Heart right ventricle (tissue), 16 donors: ENCODE measurements at regions not wholly inside any gene's neighbourhood (a gene's known extent, or its start where the extent isn't known, plus 50 kb on each side); places are given as distances from the start of the nearest gene placed in this dataset.

Source experiments
- ATAC-seq, 8 donors: fragments of 200-7000 bp; cut with Tn5 transposase; one replicate each; pipeline ENCODE4 v1.9.1; 2020; ENCODE audit warnings: mild to moderate bottlenecking in 8 of 8, moderate library complexity in 8 of 8, moderate number of reproducible peaks in 1 of 8
- DNase-seq, 2 donors: peaks; one replicate each; pipeline ENCODE4 v3.0.0-alpha.2; 2020
- H3K27ac ChIP-seq, 10 donors: fragments of 200-600 bp; sonication (generic) in 2 of 10; one replicate each; pipeline versions ENCODE4 v1.5.0 to v1.8.0; 2020 to 2022; ENCODE audit warnings: mild to moderate bottlenecking in 3 of 10
- H3K27me3 ChIP-seq, 7 donors: fragments of 200-600 bp; one replicate each; pipeline ENCODE4 v1.8.0; 2021 to 2022; ENCODE audit warnings: mild to moderate bottlenecking in 2 of 7
- H3K36me3 ChIP-seq, 9 donors: fragments of 200-600 bp; sonication (generic) in 1 of 9; one replicate each; pipeline versions ENCODE4 v1.5.0 to v1.8.0; 2020 to 2022; ENCODE audit warnings: mild to moderate bottlenecking in 2 of 9
- H3K4me1 ChIP-seq, 9 donors: fragments of 200-600 bp; sonication (generic) in 1 of 9; one replicate each; pipeline versions ENCODE4 v1.5.0 to v1.8.0; 2020 to 2022; ENCODE audit warnings: mild to moderate bottlenecking in 4 of 9
- H3K4me3 ChIP-seq, 10 donors: fragments of 200-600 bp; sonication (generic) in 2 of 10; one replicate each; pipeline versions ENCODE4 v1.5.0 to v1.8.0; 2020 to 2022; ENCODE audit warnings: mild to moderate bottlenecking in 7 of 10, moderate library complexity in 2 of 10
- H3K9me3 ChIP-seq, 11 donors: fragments of 200-600 bp in 10 of 11; sonication (generic) in 2 of 11; one replicate each; pipeline versions ENCODE4 v1.5.0 to v1.8.0; 2013 to 2022; ENCODE audit warnings: mild to moderate bottlenecking in 2 of 11, control low read depth in 1 of 11, moderate library complexity in 1 of 11
- CTCF ChIP-seq, 9 donors: fragments of 200-600 bp; sonication (generic) in 2 of 9; IDR thresholded peaks; one replicate each; pipeline versions ENCODE4 v1.5.0 to v1.8.0; 2021 to 2022; ENCODE audit warnings: antibody characterized with exemption in 9 of 9, mild to moderate bottlenecking in 5 of 9, moderate library complexity in 1 of 9
- WGBS, 2 donors: extraction: QIAGEN DNeasy Blood & Tissue Kit; methylation state at CpG; one replicate each; pipeline ENCODE4 v1.1.7; 2013; ENCODE audit warnings: inconsistent platforms in 1 of 2; 5-methylcytosine and 5-hydroxymethylcytosine counted together
- intact Hi-C, 10 donors: fragments of 100-400 bp; cut with DNase I; formaldehyde crosslinking; loops; one replicate each; pipeline versions ENCODE4 v1.11.1 to v1.14.2; 2022
- donor health status: Arrhythmogenic right ventricular cardiomyopathy.
- donor health status: ischemic (EF 13 %, LVEDD 7.1; RV severe dilation, severe dysfunction).
- donor health status: healthy with polysubstance abuse.
- donor health status: DM: no; HTN: yes; CAD: no.
- donor health status: DM: no; HTN: no; CAD: no.
- donor health status: ischemic (EF 25% LVEDD 6.9; RV normal size, moderate dysfunction).
- donor health status: ischemic (EF 25% LVEDD 5.7; RV mildly dilated, moderate dysfunction).
- donor health status: healthy.
- donor health status: DM: yes; HTN: yes; CAD: no.
- donor health status: Ischemic cardiomyopathy.
- donor health status: ischemic (EF 35%, LVEDD 5.7; RV mildly dilated, moderate dysfunction).
- donor health status: nonischemic (EF 11% LVEDD 7.7; RV severe dilation, severe dysfunction).
- donor health status: DM: yes; HTN: yes; CAD: no.
- donor health status: PGD.
- donor health status: ischemic (EF 29% LVEDD 5.4; RV normal size, mild dysfunction).
- donor health status: nonischemic (EF 23%, LVEDD 6.1; RV moderate dilation, normal function).

- intact Hi-C loops, result no loop called here
- 74 to 79% methylated on average over 1 of the region's 1 CpG for WGBS, 2 donors
- Histone ChIP-seq H3K27ac (no peak overlapping the region), H3K4me3 (no peak overlapping the region), H3K9me3 (no peaks in the 10 kb centered on the region), H3K27me3 (no peaks in the 10 kb centered on the region), H3K36me3 (no peaks in the 10 kb centered on the region), H3K4me1 (no peaks in the 10 kb centered on the region)
- ATAC-seq (no peak), DNase-seq (no peak)
- no peak for TF ChIP-seq CTCF (IDR thresholded peaks at IDR 0.05)
Measured at GRCh38 chr7:83851551-83851950, 202.6 kb upstream of the SEMA3E start.

GRCh38 chr7:83850941-83851340 is 202.0 kb upstream of the SEMA3E start:
- Histone ChIP-seq H3K4me3 (no peak overlapping the region), H3K4me1 (no peaks in the 10 kb centered on the region), H3K27ac (no peak overlapping the region), H3K27me3 (no peaks in the 10 kb centered on the region), H3K9me3 (peaks cover 0 to under 1% (median 0%) of the 10 kb centered on the region in 11 donors), H3K36me3 (no peaks in the 10 kb centered on the region)
- intact Hi-C loops, result no loop called here
- no peak for TF ChIP-seq CTCF (IDR thresholded peaks at IDR 0.05)
- DNase-seq (no peak), ATAC-seq (no peak)

- no peaks in the 10 kb centered on the region for H3K27me3 ChIP-seq
- TF ChIP-seq CTCF (IDR thresholded peaks at IDR 0.05), result no peak
- H3K4me1 ChIP-seq, result no peaks in the 10 kb centered on the region
- ATAC-seq, result no peak
- no peak overlapping the region for H3K4me3 ChIP-seq
- no peaks in the 10 kb centered on the region for H3K36me3 ChIP-seq
- WGBS, 2 donors, result 83 to 86% methylated on average over 3 of the region's 3 CpGs
- H3K27ac ChIP-seq, result no peak overlapping the region
- no peak for DNase-seq
- H3K9me3 ChIP-seq, result peaks cover 0 to 6% (median 0%) of the 10 kb centered on the region in 11 donors
- intact Hi-C loops, result no loop called here
Measured at GRCh38 chr7:83850125-83850524, 201.2 kb upstream of the SEMA3E start.

GRCh38 chr7:83849131-83849530 is 200.2 kb upstream of the SEMA3E start:
- TF ChIP-seq CTCF (IDR thresholded peaks at IDR 0.05), result no peak
- no peak overlapping the region for H3K27ac ChIP-seq
- peaks cover 0 to 6% (median 0%) of the 10 kb centered on the region in 11 donors for H3K9me3 ChIP-seq
- no peaks in the 10 kb centered on the region for H3K36me3 ChIP-seq
- WGBS, 2 donors, result 29 to 34% methylated on average over 3 of the region's 3 CpGs
- H3K4me3 ChIP-seq, result no peak overlapping the region
- intact Hi-C loops, result no loop called here
- ATAC-seq (no peak), DNase-seq (no peak)
- no peaks in the 10 kb centered on the region for H3K4me1 ChIP-seq
- no peaks in the 10 kb centered on the region for H3K27me3 ChIP-seq

GRCh38 chr7:83842894-83843293 is 194.0 kb upstream of the SEMA3E start:
- Histone ChIP-seq H3K9me3 (peaks cover 0 to 6% (median 0%) of the 10 kb centered on the region in 11 donors), H3K4me1 (no peaks in the 10 kb centered on the region), H3K36me3 (no peaks in the 10 kb centered on the region), H3K27ac (no peak overlapping the region), H3K27me3 (no peaks in the 10 kb centered on the region), H3K4me3 (no peak overlapping the region)
- intact Hi-C loops, result no loop called here
- DNase-seq, result no peak
- TF ChIP-seq CTCF (IDR thresholded peaks at IDR 0.05), result no peak
- WGBS, 2 donors, result 88 to 91% methylated on average over 6 of the region's 6 CpGs
- ATAC-seq, result no peak
